ENCODE measurements at regions not wholly inside any gene's neighbourhood (a gene's known extent, or its start where the extent isn't known, plus 50 kb on each side); places are given as distances from the start of the nearest gene placed in this dataset.

DNA sequence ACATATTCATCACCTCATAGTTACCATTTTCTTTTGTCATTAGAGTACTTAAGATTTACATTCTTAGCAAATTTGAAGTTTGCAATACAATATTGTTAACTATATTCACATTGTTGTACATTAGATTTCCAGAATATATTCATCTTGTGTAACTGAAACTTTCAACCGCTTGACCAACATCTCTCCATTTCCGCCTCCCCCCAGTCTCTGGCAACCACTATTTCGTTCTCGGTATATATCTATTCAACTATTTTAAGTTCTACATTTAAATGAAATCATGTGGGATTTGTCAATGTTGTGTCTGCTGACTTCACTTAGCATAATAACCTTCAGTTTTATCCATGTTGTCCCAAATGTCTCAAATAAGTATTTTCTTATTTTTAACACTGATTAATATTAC lies 274.5 kb upstream of the KIF2B start:
- TF ChIP-seq, protein P1, sequence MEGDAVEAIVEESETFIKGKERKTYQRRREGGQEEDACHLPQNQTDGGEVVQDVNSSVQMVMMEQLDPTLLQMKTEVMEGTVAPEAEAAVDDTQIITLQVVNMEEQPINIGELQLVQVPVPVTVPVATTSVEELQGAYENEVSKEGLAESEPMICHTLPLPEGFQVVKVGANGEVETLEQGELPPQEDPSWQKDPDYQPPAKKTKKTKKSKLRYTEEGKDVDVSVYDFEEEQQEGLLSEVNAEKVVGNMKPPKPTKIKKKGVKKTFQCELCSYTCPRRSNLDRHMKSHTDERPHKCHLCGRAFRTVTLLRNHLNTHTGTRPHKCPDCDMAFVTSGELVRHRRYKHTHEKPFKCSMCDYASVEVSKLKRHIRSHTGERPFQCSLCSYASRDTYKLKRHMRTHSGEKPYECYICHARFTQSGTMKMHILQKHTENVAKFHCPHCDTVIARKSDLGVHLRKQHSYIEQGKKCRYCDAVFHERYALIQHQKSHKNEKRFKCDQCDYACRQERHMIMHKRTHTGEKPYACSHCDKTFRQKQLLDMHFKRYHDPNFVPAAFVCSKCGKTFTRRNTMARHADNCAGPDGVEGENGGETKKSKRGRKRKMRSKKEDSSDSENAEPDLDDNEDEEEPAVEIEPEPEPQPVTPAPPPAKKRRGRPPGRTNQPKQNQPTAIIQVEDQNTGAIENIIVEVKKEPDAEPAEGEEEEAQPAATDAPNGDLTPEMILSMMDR (optimal IDR thresholded peaks at IDR 0.05 in 1 of 3, IDR thresholded peaks at IDR 0.05 in 1 of 3, conservative IDR thresholded peaks at IDR 0.05 in 1 of 3; ENCODE audit: extremely low read depth in 1 of 3, insufficient read depth in 2 of 3, low read length in 3 of 3) = no peak
- TF ChIP-seq EZH2 (IDR thresholded peaks at IDR 0.05; ENCODE audit: low read length) = no peak
